BJ (cell line): ENCODE measurements at regions not wholly inside any gene's neighbourhood (a gene's known extent, or its start where the extent isn't known, plus 50 kb on each side); places are given as distances from the start of the nearest gene placed in this dataset.

Experiments
- CTCF ChIA-PET: fragments of 350-600 bp; formaldehyde crosslinking; extraction: SDS; loops from one replicate; lab custom pipeline; 2021; ENCODE audit warnings: antibody characterized with exemption, inconsistent platforms; lab: Yijun Ruan, JAX
- POLR2A ChIA-PET: fragments of 300-600 bp; sonication (Branson Sonifier 250); formaldehyde crosslinking; extraction: SDS; loops from one replicate; lab custom pipeline; 2021; ENCODE audit warnings: antibody characterized with exemption; lab: Charles Lee
- DNase-seq: peaks from one replicate; pipeline ENCODE4 v3.0.0-alpha.2; 2011; ENCODE audit warnings: low read depth
- H3K27me3 ChIP-seq: 2 replicates; pipeline ENCODE4 v1.6.0; 2011; ENCODE audit warnings: low read length; ENCODE audit not compliant: control insufficient read depth, insufficient read depth
- H3K36me3 ChIP-seq: 2 replicates; pipeline ENCODE4 v1.5.1; 2011; ENCODE audit warnings: low read length; ENCODE audit not compliant: control insufficient read depth, insufficient read depth
- H3K4me3 ChIP-seq: 2 replicates; pipeline ENCODE4 v1.5.1; 2011; ENCODE audit warnings: low read depth, mild to moderate bottlenecking, control low read depth, low read length
- CTCF ChIP-seq: IDR thresholded peaks from 2 replicates; pipeline ENCODE4 v1.5.1; 2011; ENCODE audit warnings: low read depth, mild to moderate bottlenecking, control low read depth, inconsistent platforms, low read length, moderate library complexity; ENCODE audit not compliant: insufficient read depth

- CTCF ChIA-PET, result no interaction called here
- POLR2A ChIA-PET, result no interaction called here
- no peak for DNase-seq
- Histone ChIP-seq H3K36me3 (no peaks in the 10 kb centered on the region), H3K4me3 (no peak overlapping the region), H3K27me3 (no peaks in the 10 kb centered on the region)
- no peak for TF ChIP-seq CTCF
These were observed 59.3 kb upstream of the HS3ST1 start for GRCh38 chr4:11487868-11488544.

DNA sequence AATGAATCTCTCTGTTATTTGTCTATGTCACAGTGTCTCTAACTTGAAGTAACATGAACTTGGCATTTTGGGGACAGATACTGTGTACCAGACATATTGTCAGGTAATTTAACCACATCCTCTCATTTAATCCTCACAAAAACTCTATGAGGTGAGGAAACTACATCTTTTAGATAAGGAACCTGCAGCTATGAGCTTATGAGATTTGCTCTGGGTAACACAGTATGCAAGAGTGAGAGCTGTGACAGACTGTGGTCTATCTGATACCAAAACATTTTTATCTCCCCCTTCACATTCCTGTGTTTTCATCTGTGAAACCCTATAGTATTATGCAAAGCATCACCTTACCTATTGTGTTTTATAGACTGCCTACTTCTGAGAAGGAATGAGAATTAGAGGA, 58.4 kb upstream of the HS3ST1 start:
- TF ChIP-seq CTCF, result no peak
- CTCF ChIA-PET, result no interaction called here

GRCh38 chr4:11485926-11486325, 57.2 kb upstream of the HS3ST1 start:
- no peak for DNase-seq
- POLR2A ChIA-PET, result no interaction called here
- CTCF ChIA-PET, result no interaction called here
- no peak overlapping the region for H3K4me3 ChIP-seq
- no peaks in the 10 kb centered on the region for H3K36me3 ChIP-seq
- TF ChIP-seq CTCF, result no peak
- no peaks in the 10 kb centered on the region for H3K27me3 ChIP-seq

More for the DNA sequence above, 58.4 kb upstream of the HS3ST1 start:
- no peak overlapping the region for H3K4me3 ChIP-seq
- DNase-seq, result no peak
- H3K36me3 ChIP-seq, result no peaks in the 10 kb centered on the region
- H3K27me3 ChIP-seq, result no peaks in the 10 kb centered on the region
- POLR2A ChIA-PET, result no interaction called here

DNA sequence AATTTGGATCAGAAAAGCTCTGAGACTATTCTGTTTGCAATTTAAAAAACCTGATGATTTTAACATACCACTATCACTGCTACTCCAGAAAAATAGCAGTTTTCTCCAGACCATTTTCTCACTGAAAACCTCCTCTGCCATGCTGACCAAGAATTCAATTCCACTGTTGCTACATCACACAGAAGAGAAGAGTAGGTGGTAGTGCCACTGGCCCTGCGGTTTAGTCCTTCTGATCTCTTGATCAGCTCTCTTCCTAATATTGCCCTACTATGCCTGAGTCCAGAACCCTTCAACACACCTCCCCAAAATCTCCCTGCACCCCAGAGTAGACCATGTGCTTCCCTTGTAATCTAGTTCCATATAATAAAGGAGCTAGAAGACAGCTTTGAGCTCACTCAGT, 55.8 kb upstream of the HS3ST1 start:
- Histone ChIP-seq H3K27me3 (no peaks in the 10 kb centered on the region), H3K36me3 (no peaks in the 10 kb centered on the region), H3K4me3 (no peak overlapping the region)
- DNase-seq, result no peak
- ChIA-PET CTCF (no interaction called here), POLR2A (no interaction called here)
- TF ChIP-seq CTCF, result no peak

GRCh38 chr4:11483046-11483445, 54.4 kb upstream of the HS3ST1 start:
- Histone ChIP-seq H3K27me3 (no peaks in the 10 kb centered on the region), H3K36me3 (no peaks in the 10 kb centered on the region), H3K4me3 (no peak overlapping the region)
- no peak for DNase-seq
- ChIA-PET POLR2A (no interaction called here), CTCF (no interaction called here)
- TF ChIP-seq CTCF, result no peak
